ENCODE measurements at regions not wholly inside any gene's neighbourhood (a gene's known extent, or its start where the extent isn't known, plus 50 kb on each side); places are given as distances from the start of the nearest gene placed in this dataset.

- H3K27me3 Mint-ChIP-seq (ENCODE audit: unreplicated experiment) = no peaks in the 10 kb centered on the region
- H3K4me1 Mint-ChIP-seq (ENCODE audit: unreplicated experiment) = peaks cover 24% of the 10 kb centered on the region
- H3K36me3 Mint-ChIP-seq (ENCODE audit: unreplicated experiment) = no peaks in the 10 kb centered on the region
- no peak overlapping the region for H3K27ac Mint-ChIP-seq (ENCODE audit: unreplicated experiment)
- H3K9me3 Mint-ChIP-seq (ENCODE audit: unreplicated experiment) = peaks cover 26% of the 10 kb centered on the region
- TF ChIP-seq, protein P1, sequence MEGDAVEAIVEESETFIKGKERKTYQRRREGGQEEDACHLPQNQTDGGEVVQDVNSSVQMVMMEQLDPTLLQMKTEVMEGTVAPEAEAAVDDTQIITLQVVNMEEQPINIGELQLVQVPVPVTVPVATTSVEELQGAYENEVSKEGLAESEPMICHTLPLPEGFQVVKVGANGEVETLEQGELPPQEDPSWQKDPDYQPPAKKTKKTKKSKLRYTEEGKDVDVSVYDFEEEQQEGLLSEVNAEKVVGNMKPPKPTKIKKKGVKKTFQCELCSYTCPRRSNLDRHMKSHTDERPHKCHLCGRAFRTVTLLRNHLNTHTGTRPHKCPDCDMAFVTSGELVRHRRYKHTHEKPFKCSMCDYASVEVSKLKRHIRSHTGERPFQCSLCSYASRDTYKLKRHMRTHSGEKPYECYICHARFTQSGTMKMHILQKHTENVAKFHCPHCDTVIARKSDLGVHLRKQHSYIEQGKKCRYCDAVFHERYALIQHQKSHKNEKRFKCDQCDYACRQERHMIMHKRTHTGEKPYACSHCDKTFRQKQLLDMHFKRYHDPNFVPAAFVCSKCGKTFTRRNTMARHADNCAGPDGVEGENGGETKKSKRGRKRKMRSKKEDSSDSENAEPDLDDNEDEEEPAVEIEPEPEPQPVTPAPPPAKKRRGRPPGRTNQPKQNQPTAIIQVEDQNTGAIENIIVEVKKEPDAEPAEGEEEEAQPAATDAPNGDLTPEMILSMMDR (IDR thresholded peaks at IDR 0.05) = no peak
- no peak for DNase-seq (ENCODE audit: extremely low spot score, unreplicated experiment)
- H3K4me3 Mint-ChIP-seq (ENCODE audit: unreplicated experiment) = no peak overlapping the region
These were observed 118.2 kb upstream of the ADGRL2 start for GRCh38 chr1:81682490-81682889.

GRCh38 chr1:81681601-81682266, 119.0 kb upstream of the ADGRL2 start:
- H3K9me3 Mint-ChIP-seq (ENCODE audit: unreplicated experiment) = peaks cover 24% of the 10 kb centered on the region
- no peak for DNase-seq (ENCODE audit: extremely low spot score, unreplicated experiment)
- H3K27ac Mint-ChIP-seq (ENCODE audit: unreplicated experiment) = no peak overlapping the region
- peak overlapping the region; percentile 23 for H3K4me3 Mint-ChIP-seq (ENCODE audit: unreplicated experiment)
- TF ChIP-seq, protein P1 (IDR thresholded peaks at IDR 0.05) = no peak
- H3K27me3 Mint-ChIP-seq (ENCODE audit: unreplicated experiment) = no peaks in the 10 kb centered on the region
- H3K36me3 Mint-ChIP-seq (ENCODE audit: unreplicated experiment) = no peaks in the 10 kb centered on the region
- peaks cover 24% of the 10 kb centered on the region for H3K4me1 Mint-ChIP-seq (ENCODE audit: unreplicated experiment)

DNA sequence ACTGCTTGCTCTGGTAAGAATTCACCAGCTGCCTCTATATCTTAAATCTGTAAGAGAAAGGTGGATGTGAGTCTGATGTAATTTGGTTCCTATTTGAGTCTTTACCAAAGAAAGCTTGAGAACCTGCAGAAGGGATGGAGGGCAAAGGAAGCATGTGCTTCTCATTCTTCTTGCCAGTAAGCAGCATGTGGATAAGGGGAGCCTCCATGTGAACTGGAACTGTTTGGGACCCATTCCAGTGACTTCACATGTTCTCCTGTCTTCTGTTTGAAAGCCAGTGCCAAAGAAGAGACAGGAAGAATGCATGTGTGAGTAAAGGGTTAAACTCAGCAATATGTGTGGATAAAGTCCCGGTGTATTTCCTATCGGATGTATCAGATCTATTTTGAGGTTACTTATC, 119.6 kb upstream of the ADGRL2 start:
- Mint-ChIP-seq H3K36me3 (ENCODE audit: unreplicated experiment) (no peaks in the 10 kb centered on the region), H3K27ac (ENCODE audit: unreplicated experiment) (no peak overlapping the region), H3K4me1 (ENCODE audit: unreplicated experiment) (peaks cover 24% of the 10 kb centered on the region), H3K9me3 (ENCODE audit: unreplicated experiment) (peaks cover 18% of the 10 kb centered on the region), H3K4me3 (ENCODE audit: unreplicated experiment) (no peak overlapping the region), H3K27me3 (ENCODE audit: unreplicated experiment) (no peaks in the 10 kb centered on the region)
- DNase-seq (ENCODE audit: extremely low spot score, unreplicated experiment) = no peak
- TF ChIP-seq, protein P1 (IDR thresholded peaks at IDR 0.05) = no peak

DNA sequence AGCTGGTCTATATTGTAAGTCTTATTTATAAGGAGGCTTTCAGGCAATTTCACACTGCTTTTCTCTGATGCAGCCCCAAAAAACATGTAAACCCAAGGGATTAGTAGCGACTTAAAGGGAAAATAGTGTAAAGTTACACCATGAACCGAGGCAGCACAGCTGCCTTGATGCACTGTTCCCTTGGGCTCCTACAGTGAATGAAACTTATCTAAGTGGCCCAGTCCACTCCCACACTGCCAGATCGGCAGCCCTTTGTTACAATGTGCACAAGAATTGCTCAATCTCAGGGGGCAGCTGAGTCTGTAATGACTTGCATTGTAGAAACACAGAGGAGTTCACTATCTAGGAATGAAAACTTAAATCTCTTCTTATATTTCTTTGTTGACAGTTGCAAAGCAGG, 120.8 kb upstream of the ADGRL2 start:
- no peaks in the 10 kb centered on the region for H3K36me3 Mint-ChIP-seq (ENCODE audit: unreplicated experiment)
- H3K27me3 Mint-ChIP-seq (ENCODE audit: unreplicated experiment) = no peaks in the 10 kb centered on the region
- H3K4me3 Mint-ChIP-seq (ENCODE audit: unreplicated experiment) = no peak overlapping the region
- H3K27ac Mint-ChIP-seq (ENCODE audit: unreplicated experiment) = no peak overlapping the region
- peaks cover 7% of the 10 kb centered on the region for H3K9me3 Mint-ChIP-seq (ENCODE audit: unreplicated experiment)
- peaks cover 24% of the 10 kb centered on the region for H3K4me1 Mint-ChIP-seq (ENCODE audit: unreplicated experiment)
- no peak for DNase-seq (ENCODE audit: extremely low spot score, unreplicated experiment)
- TF ChIP-seq, protein P1 (IDR thresholded peaks at IDR 0.05) = no peak

DNA sequence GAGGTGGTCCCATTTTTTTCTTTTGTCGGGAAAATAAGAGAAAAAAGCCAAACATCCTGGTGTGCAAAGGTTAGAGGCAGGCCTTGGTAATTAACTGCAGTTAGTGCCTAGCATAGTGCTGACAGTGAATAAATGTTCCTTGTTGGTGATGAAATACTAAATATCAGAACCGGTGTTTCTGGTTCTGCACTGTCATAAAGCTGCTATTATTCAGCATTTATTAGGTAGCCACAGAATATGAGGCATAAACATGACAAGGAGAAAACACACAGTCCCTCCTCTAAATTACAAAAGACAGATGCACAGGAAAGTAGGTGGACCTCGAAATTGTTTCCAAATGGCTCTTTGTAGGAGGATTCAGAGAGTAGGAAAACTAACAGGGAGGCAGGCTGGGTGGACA, 122.0 kb upstream of the ADGRL2 start:
- H3K27me3 Mint-ChIP-seq (ENCODE audit: unreplicated experiment) = no peaks in the 10 kb centered on the region
- peaks cover 24% of the 10 kb centered on the region for H3K4me1 Mint-ChIP-seq (ENCODE audit: unreplicated experiment)
- H3K27ac Mint-ChIP-seq (ENCODE audit: unreplicated experiment) = no peak overlapping the region
- no peak overlapping the region for H3K4me3 Mint-ChIP-seq (ENCODE audit: unreplicated experiment)
- no peak for DNase-seq (ENCODE audit: extremely low spot score, unreplicated experiment)
- no peaks in the 10 kb centered on the region for H3K9me3 Mint-ChIP-seq (ENCODE audit: unreplicated experiment)
- no peaks in the 10 kb centered on the region for H3K36me3 Mint-ChIP-seq (ENCODE audit: unreplicated experiment)
- TF ChIP-seq, protein P1 (IDR thresholded peaks at IDR 0.05) = no peak
